Suprapubic skin (tissue), 3 donors: ENCODE measurements at regions not wholly inside any gene's neighbourhood (a gene's known extent, or its start where the extent isn't known, plus 50 kb on each side); places are given as distances from the start of the nearest gene placed in this dataset.

Experiments used
- POLR2A ChIP-seq, 2 donors: fragments of 450-650 bp; IDR thresholded peaks; one replicate each; pipeline ENCODE4 v1.6.1; 2017; ENCODE audit warnings: antibody characterized with exemption in 2 of 2, mild to moderate bottlenecking in 2 of 2, moderate library complexity in 2 of 2
- TF ChIP-seq, protein P1 (sequence below), 2 donors: fragments of 200-600 bp in 1 of 2; fragments of 450-650 bp in 1 of 2; sonication (generic) in 1 of 2; IDR thresholded peaks; one replicate each; pipeline ENCODE4 v1.5.1; 2016 to 2019; ENCODE audit warnings: antibody characterized with exemption in 2 of 2, mild to moderate bottlenecking in 1 of 2, moderate library complexity in 1 of 2

DNA sequence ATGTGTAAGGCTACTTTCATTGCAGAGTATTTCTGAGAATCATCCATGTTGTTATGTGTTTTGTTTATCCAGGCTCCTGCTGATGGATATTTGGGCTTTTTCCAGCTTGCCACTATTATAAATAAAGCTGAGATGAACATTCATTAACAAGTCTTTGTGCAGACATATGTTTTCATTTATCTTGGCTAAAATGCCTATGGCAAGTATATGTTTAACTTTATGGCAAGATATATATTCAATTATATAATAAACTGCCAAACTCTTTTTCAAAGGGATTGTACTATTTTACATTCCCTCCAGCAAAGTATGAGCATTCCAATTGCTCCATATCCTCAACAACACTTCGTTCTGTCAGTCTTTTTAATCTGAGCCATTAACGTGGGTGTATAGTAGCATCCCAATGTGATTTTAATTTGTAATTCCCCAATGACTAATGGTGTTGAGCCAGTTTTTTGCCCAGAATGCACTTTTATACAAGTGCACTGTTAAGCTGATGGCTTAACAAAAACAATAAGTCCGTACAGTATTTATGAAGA lies 452.4 kb downstream of the SHQ1 start:
- TF ChIP-seq, protein P1, sequence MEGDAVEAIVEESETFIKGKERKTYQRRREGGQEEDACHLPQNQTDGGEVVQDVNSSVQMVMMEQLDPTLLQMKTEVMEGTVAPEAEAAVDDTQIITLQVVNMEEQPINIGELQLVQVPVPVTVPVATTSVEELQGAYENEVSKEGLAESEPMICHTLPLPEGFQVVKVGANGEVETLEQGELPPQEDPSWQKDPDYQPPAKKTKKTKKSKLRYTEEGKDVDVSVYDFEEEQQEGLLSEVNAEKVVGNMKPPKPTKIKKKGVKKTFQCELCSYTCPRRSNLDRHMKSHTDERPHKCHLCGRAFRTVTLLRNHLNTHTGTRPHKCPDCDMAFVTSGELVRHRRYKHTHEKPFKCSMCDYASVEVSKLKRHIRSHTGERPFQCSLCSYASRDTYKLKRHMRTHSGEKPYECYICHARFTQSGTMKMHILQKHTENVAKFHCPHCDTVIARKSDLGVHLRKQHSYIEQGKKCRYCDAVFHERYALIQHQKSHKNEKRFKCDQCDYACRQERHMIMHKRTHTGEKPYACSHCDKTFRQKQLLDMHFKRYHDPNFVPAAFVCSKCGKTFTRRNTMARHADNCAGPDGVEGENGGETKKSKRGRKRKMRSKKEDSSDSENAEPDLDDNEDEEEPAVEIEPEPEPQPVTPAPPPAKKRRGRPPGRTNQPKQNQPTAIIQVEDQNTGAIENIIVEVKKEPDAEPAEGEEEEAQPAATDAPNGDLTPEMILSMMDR (IDR thresholded peaks at IDR 0.05): no peak
- TF ChIP-seq POLR2A (IDR thresholded peaks at IDR 0.05): no peak
